Middle frontal gyrus (tissue), 1 donor: ENCODE measurements at regions not wholly inside any gene's neighbourhood (a gene's known extent, or its start where the extent isn't known, plus 50 kb on each side); places are given as distances from the start of the nearest gene placed in this dataset.

Experiments used
- DNase-seq: peaks from one replicate; pipeline ENCODE4 v3.0.0-alpha.2; 2015; ENCODE audit warnings: low spot score; ENCODE audit errors: extremely low spot score

- no peak for DNase-seq
Measured at GRCh38 chr15:29556380-29556779, 265.9 kb downstream of the TJP1 start.

- no peak for DNase-seq
Measured at GRCh38 chr15:29554531-29554930, 267.7 kb downstream of the TJP1 start.

GRCh38 chr15:29550834-29551465 is 271.3 kb downstream of the TJP1 start:
- no peak for DNase-seq

- DNase-seq = no peak
Measured at GRCh38 chr15:29548006-29548405, 274.3 kb downstream of the TJP1 start.

GRCh38 chr15:29544513-29545128 is 275.0 kb upstream of the NSMCE3 start:
- no peak for DNase-seq

GRCh38 chr15:29542994-29543393 is 273.4 kb upstream of the NSMCE3 start:
- DNase-seq = no peak

- DNase-seq = no peak
Measured at GRCh38 chr15:29541309-29541708, 271.7 kb upstream of the NSMCE3 start.

- DNase-seq = no peak
Measured at GRCh38 chr15:29540479-29540878, 270.9 kb upstream of the NSMCE3 start.

GRCh38 chr15:29539736-29540135 is 270.1 kb upstream of the NSMCE3 start:
- DNase-seq = no peak

- DNase-seq = no peak
Measured at GRCh38 chr15:29538044-29538443, 268.4 kb upstream of the NSMCE3 start.

- no peak for DNase-seq
Measured at GRCh38 chr15:29535952-29536351, 266.3 kb upstream of the NSMCE3 start.

GRCh38 chr15:29534378-29534777 is 264.8 kb upstream of the NSMCE3 start:
- no peak for DNase-seq

- no peak for DNase-seq
Measured at GRCh38 chr15:29533647-29534046, 264.0 kb upstream of the NSMCE3 start.

- no peak for DNase-seq
Measured at GRCh38 chr15:29532296-29532695, 262.7 kb upstream of the NSMCE3 start.

GRCh38 chr15:29530966-29531365 is 261.3 kb upstream of the NSMCE3 start:
- DNase-seq = no peak

GRCh38 chr15:29529043-29529442 is 259.4 kb upstream of the NSMCE3 start:
- no peak for DNase-seq

GRCh38 chr15:29528276-29528675 is 258.7 kb upstream of the NSMCE3 start:
- DNase-seq = peak; percentile 5

- DNase-seq = no peak
Measured at GRCh38 chr15:29526802-29527201, 257.2 kb upstream of the NSMCE3 start.

GRCh38 chr15:29522373-29523276 is 253.0 kb upstream of the NSMCE3 start:
- DNase-seq = no peak

GRCh38 chr15:29518442-29518841 is 248.8 kb upstream of the NSMCE3 start:
- no peak for DNase-seq

GRCh38 chr15:29517829-29518228 is 248.2 kb upstream of the NSMCE3 start:
- no peak for DNase-seq

- no peak for DNase-seq
Measured at GRCh38 chr15:29516929-29517328, 247.3 kb upstream of the NSMCE3 start.
